COLO668 (cell line): ENCODE measurements at regions not wholly inside any gene's neighbourhood (a gene's known extent, or its start where the extent isn't known, plus 50 kb on each side); places are given as distances from the start of the nearest gene placed in this dataset.
"Not testable (repeated sequence)": the region's sequence is repeated elsewhere in the genome, so short reads cannot be mapped to it uniquely, and the experiment has no call there.

Experiments used
- DNase-seq: peaks from one replicate; lab custom pipeline; 2025; ENCODE audit not compliant: unreplicated experiment; lab: John Stamatoyannopoulos, UW

DNA sequence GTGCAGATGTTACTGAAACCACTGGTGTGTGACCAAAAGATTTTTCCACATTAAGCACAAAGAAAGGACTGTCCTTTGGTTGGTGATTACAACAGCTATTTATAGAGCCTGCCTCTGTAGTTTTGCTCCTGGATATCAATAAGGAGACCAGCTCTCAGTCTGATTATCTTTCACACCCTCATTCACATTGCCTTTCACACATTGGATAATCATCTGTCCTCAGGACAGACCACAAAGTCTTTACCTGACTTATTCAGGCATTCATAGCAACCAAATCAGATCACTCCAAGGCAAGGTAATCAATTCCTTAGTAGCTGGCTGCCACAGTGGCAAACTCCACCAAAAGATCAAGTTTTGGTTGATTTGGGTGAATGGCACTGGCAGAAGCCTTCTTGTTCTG, 59.6 kb upstream of the CPSF6 start:
- DNase-seq: no peak

DNA sequence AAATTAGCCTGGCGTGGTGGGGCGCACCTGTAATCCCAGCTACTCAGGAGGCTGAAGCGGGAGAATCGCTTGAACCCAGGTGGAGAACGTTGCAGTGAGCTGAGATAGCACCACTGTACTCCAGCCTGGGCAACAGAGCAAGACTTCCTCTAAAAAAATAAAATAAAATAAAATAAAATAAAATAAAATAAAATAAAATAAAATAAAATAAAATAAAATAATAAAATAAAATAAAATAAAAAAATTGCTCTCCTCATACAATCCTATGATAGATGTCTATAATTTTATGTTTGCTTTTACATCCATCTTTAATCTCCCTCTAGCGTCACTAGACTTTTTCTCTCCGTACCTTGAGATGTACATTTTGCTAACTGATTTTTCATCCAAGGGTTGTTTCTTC, 51.8 kb upstream of the CPSF6 start:
- DNase-seq: not testable (repeated sequence)

GRCh38 chr12:69189378-69189978, 49.9 kb upstream of the CPSF6 start:
- no peak for DNase-seq
